ENCODE measurements at regions not wholly inside any gene's neighbourhood (a gene's known extent, or its start where the extent isn't known, plus 50 kb on each side); places are given as distances from the start of the nearest gene placed in this dataset.
"Not testable (repeated sequence)": the region's sequence is repeated elsewhere in the genome, so short reads cannot be mapped to it uniquely, and the experiment has no call there.

DNA sequence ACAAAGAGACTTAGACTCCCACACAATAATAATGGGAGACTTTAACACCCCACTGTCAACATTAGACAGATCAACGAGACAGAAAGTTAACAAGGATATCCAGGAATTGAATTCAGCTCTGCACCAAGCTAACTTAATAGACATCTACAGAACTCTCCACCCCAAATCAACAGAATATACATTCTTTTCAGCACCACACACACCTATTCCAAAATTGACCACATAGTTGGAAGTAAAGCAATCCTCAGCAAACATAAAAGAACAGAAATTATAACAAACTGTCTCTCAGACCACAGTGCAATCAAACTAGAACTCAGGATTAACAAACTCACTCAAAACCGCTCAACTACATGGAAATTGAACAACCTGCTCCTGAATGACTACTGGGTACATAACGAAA is 68.2 kb upstream of the SKAP2 start:
- not testable (repeated sequence) for TF ChIP-seq POLR2A (IDR thresholded peaks at IDR 0.05)
- TF ChIP-seq, protein P1, sequence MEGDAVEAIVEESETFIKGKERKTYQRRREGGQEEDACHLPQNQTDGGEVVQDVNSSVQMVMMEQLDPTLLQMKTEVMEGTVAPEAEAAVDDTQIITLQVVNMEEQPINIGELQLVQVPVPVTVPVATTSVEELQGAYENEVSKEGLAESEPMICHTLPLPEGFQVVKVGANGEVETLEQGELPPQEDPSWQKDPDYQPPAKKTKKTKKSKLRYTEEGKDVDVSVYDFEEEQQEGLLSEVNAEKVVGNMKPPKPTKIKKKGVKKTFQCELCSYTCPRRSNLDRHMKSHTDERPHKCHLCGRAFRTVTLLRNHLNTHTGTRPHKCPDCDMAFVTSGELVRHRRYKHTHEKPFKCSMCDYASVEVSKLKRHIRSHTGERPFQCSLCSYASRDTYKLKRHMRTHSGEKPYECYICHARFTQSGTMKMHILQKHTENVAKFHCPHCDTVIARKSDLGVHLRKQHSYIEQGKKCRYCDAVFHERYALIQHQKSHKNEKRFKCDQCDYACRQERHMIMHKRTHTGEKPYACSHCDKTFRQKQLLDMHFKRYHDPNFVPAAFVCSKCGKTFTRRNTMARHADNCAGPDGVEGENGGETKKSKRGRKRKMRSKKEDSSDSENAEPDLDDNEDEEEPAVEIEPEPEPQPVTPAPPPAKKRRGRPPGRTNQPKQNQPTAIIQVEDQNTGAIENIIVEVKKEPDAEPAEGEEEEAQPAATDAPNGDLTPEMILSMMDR (IDR thresholded peaks at IDR 0.05): not testable (repeated sequence)
